ENCODE measurements at regions not wholly inside any gene's neighbourhood (a gene's known extent, or its start where the extent isn't known, plus 50 kb on each side); places are given as distances from the start of the nearest gene placed in this dataset.

GRCh38 chr3:55177749-55178148 lies 249.9 kb upstream of the LRTM1 start:
- Histone ChIP-seq H3K79me2 (ENCODE audit: control insufficient read depth, insufficient read depth, low read length) (no peaks in the 10 kb centered on the region), H3K4me1 (replicated peaks in 1 of 2; ENCODE audit: control insufficient read depth in 2 of 2, insufficient read depth in 2 of 2, low read length in 2 of 2) (no peaks in the 10 kb centered on the region), H3K27me3 (ENCODE audit: control insufficient read depth in 2 of 2, insufficient read depth in 2 of 2, low read length in 2 of 2) (no peaks in the 10 kb centered on the region), H3K9me3 (replicated peaks; ENCODE audit: control insufficient read depth, insufficient read depth, low read depth, low read length) (no peaks in the 10 kb centered on the region), H3K9me1 (ENCODE audit: control insufficient read depth, insufficient read depth, low read length) (no peaks in the 10 kb centered on the region), H4K20me1 (replicated peaks; ENCODE audit: control insufficient read depth, insufficient read depth, low read length) (no peaks in the 10 kb centered on the region), H2AFZ (ENCODE audit: low read depth, low read length) (no peak overlapping the region), H3K4me2 (ENCODE audit: insufficient read depth, low read length) (no peak overlapping the region), H3K9ac (ENCODE audit: insufficient read depth in 1 of 2, low read depth in 2 of 2, low read length in 2 of 2) (no peak overlapping the region), H3K36me3 (ENCODE audit: control insufficient read depth, insufficient read depth, low read length) (no peaks in the 10 kb centered on the region), H3K27ac (ENCODE audit: extremely low read depth, low read depth, low read length) (no peak overlapping the region), H3K4me3 (no peak overlapping the region)
- ChIA-PET CTCF (ENCODE audit: low intra/inter-chr PET ratio) (no interaction called here), POLR2A (no interaction called here)
- in situ Hi-C loops (cut with MboI) (no loop called here), intact Hi-C loops (cut with micrococcal nuclease) (no loop called here)
- no TSS peak for BruUV-seq (replicated peaks)
- TF ChIP-seq KDM1A (IDR thresholded peaks at IDR 0.05): no peak
- TF ChIP-seq, protein P1, sequence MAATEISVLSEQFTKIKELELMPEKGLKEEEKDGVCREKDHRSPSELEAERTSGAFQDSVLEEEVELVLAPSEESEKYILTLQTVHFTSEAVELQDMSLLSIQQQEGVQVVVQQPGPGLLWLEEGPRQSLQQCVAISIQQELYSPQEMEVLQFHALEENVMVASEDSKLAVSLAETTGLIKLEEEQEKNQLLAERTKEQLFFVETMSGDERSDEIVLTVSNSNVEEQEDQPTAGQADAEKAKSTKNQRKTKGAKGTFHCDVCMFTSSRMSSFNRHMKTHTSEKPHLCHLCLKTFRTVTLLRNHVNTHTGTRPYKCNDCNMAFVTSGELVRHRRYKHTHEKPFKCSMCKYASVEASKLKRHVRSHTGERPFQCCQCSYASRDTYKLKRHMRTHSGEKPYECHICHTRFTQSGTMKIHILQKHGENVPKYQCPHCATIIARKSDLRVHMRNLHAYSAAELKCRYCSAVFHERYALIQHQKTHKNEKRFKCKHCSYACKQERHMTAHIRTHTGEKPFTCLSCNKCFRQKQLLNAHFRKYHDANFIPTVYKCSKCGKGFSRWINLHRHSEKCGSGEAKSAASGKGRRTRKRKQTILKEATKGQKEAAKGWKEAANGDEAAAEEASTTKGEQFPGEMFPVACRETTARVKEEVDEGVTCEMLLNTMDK (IDR thresholded peaks at IDR 0.05; ENCODE audit: borderline replicate concordance, insufficient read depth, low read depth, low read length, poor library complexity, severe bottlenecking): no peak
- no peak for TF ChIP-seq THAP7 (CRISPR knock-in tag; IDR thresholded peaks at IDR 0.05)
- no peak for TF ChIP-seq CHD1 (IDR thresholded peaks at IDR 0.05; ENCODE audit: low read length)
- TF ChIP-seq NFIC (IDR thresholded peaks at IDR 0.05): no peak
- TF ChIP-seq BRCA1 (IDR thresholded peaks at IDR 0.05): no peak
- TF ChIP-seq BRCA1 (CRISPR knock-in tag; IDR thresholded peaks at IDR 0.05): no peak
- TF ChIP-seq NUFIP1 (IDR thresholded peaks at IDR 0.05; ENCODE audit: partially characterized antibody): no peak
- no peak for TF ChIP-seq ASH1L (IDR thresholded peaks at IDR 0.05; ENCODE audit: borderline replicate concordance, low read depth, partially characterized antibody)
- TF ChIP-seq ZBTB17 (CRISPR knock-in tag; IDR thresholded peaks at IDR 0.05): no peak
- TF ChIP-seq FUS (optimal IDR thresholded peaks at IDR 0.05; ENCODE audit: low read depth, low read length): no peak
- no peak for TF ChIP-seq ZNF23 (CRISPR knock-in tag; IDR thresholded peaks at IDR 0.05)
- TF ChIP-seq ZNF507 (tag; conservative IDR thresholded peaks at IDR 0.05): no peak
- 0% methylated on average over 6 of the region's 6 CpGs for WGBS (ENCODE audit: insufficient coverage, low coverage, missing lambda C conversion rate)
- FAIRE-seq (no peak), DNase-seq (ENCODE audit: extremely low read depth in 1 of 4, low spot score in 3 of 4) (no peak), ATAC-seq (no peak)
